Liver (tissue), 3 donors: ENCODE measurements at regions not wholly inside any gene's neighbourhood (a gene's known extent, or its start where the extent isn't known, plus 50 kb on each side); places are given as distances from the start of the nearest gene placed in this dataset.
"Not testable (repeated sequence)": the region's sequence is repeated elsewhere in the genome, so short reads cannot be mapped to it uniquely, and the experiment has no call there.

Experiments used
- FOXA1 ChIP-seq: IDR thresholded peaks from 2 replicates; pipeline ENCODE4 v1.6.1; 2016; ENCODE audit warnings: antibody characterized with exemption
- FOXA2 ChIP-seq: IDR thresholded peaks from 2 replicates; pipeline ENCODE4 v1.6.1; 2016; ENCODE audit warnings: antibody characterized with exemption
- GABPA ChIP-seq, 2 donors: IDR thresholded peaks in 1 of 2; conservative IDR thresholded peaks in 1 of 2; 2 replicates each; pipeline ENCODE4 v1.6.1; 2016; ENCODE audit warnings: antibody characterized with exemption in 2 of 2, mild to moderate bottlenecking in 1 of 2, moderate library complexity in 1 of 2
- RAD21 ChIP-seq, 2 donors: IDR thresholded peaks; 2 replicates each; pipeline ENCODE4 v1.6.1; 2016; ENCODE audit warnings: antibody characterized with exemption in 2 of 2, mild to moderate bottlenecking in 2 of 2
- SP1 ChIP-seq: IDR thresholded peaks from 2 replicates; pipeline ENCODE4 v1.6.1; 2018; ENCODE audit warnings: antibody characterized with exemption, mild to moderate bottlenecking
- TF ChIP-seq, protein P1 (sequence below): fragments of 150-350 bp; IDR thresholded peaks from 2 replicates; pipeline ENCODE4 v1.5.1; 2017; ENCODE audit warnings: improper control_type of control experiment, low read depth, low read length; ENCODE audit not compliant: missing input control
- TF ChIP-seq, protein P2 (sequence below): IDR thresholded peaks from 2 replicates; pipeline ENCODE4 v1.6.1; 2016; ENCODE audit warnings: antibody characterized with exemption
- TF ChIP-seq, protein P3 (sequence below): IDR thresholded peaks from 2 replicates; pipeline ENCODE4 v1.6.1; 2016; ENCODE audit warnings: antibody characterized with exemption, mild to moderate bottlenecking
- TF ChIP-seq, protein P4 (sequence below): IDR thresholded peaks from 2 replicates; pipeline ENCODE4 v1.6.1; 2016; ENCODE audit warnings: antibody characterized with exemption
- TF ChIP-seq, protein P5 (sequence below): IDR thresholded peaks from 2 replicates; pipeline ENCODE4 v1.6.1; 2016; ENCODE audit warnings: antibody characterized with exemption
- donor health status: healthy.
- donor health status: healthy.

DNA sequence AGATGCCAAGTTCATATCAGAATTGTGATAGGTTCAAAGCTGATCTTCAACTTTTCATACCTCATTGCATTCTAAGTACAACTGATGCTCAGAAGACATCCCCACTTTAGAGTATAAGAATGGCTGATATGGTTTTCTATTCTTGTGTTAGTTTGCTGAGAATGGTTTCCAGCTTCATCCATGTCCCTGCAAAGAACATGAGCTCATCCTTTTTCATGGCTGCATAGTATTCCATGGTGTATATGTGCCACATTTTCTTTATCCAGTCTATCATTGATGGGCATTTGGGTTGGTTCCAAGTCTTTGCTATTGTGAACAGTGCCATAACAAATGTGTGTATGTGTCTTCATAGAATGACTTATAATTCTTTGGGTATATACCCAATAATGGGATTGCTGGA is 184.5 kb upstream of the RBM19 start:
- TF ChIP-seq, protein P1, sequence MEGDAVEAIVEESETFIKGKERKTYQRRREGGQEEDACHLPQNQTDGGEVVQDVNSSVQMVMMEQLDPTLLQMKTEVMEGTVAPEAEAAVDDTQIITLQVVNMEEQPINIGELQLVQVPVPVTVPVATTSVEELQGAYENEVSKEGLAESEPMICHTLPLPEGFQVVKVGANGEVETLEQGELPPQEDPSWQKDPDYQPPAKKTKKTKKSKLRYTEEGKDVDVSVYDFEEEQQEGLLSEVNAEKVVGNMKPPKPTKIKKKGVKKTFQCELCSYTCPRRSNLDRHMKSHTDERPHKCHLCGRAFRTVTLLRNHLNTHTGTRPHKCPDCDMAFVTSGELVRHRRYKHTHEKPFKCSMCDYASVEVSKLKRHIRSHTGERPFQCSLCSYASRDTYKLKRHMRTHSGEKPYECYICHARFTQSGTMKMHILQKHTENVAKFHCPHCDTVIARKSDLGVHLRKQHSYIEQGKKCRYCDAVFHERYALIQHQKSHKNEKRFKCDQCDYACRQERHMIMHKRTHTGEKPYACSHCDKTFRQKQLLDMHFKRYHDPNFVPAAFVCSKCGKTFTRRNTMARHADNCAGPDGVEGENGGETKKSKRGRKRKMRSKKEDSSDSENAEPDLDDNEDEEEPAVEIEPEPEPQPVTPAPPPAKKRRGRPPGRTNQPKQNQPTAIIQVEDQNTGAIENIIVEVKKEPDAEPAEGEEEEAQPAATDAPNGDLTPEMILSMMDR: not testable (repeated sequence)
- TF ChIP-seq FOXA1; SP1; GABPA (IDR thresholded peaks at IDR 0.05 in 1 of 2, conservative IDR thresholded peaks at IDR 0.05 in 1 of 2); FOXA2; RAD21 (IDR thresholded peaks at IDR 0.05): not testable (repeated sequence)
- TF ChIP-seq, protein P2, sequence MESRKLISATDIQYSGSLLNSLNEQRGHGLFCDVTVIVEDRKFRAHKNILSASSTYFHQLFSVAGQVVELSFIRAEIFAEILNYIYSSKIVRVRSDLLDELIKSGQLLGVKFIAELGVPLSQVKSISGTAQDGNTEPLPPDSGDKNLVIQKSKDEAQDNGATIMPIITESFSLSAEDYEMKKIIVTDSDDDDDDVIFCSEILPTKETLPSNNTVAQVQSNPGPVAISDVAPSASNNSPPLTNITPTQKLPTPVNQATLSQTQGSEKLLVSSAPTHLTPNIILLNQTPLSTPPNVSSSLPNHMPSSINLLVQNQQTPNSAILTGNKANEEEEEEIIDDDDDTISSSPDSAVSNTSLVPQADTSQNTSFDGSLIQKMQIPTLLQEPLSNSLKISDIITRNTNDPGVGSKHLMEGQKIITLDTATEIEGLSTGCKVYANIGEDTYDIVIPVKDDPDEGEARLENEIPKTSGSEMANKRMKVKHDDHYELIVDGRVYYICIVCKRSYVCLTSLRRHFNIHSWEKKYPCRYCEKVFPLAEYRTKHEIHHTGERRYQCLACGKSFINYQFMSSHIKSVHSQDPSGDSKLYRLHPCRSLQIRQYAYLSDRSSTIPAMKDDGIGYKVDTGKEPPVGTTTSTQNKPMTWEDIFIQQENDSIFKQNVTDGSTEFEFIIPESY: not testable (repeated sequence)
- TF ChIP-seq, protein P3, sequence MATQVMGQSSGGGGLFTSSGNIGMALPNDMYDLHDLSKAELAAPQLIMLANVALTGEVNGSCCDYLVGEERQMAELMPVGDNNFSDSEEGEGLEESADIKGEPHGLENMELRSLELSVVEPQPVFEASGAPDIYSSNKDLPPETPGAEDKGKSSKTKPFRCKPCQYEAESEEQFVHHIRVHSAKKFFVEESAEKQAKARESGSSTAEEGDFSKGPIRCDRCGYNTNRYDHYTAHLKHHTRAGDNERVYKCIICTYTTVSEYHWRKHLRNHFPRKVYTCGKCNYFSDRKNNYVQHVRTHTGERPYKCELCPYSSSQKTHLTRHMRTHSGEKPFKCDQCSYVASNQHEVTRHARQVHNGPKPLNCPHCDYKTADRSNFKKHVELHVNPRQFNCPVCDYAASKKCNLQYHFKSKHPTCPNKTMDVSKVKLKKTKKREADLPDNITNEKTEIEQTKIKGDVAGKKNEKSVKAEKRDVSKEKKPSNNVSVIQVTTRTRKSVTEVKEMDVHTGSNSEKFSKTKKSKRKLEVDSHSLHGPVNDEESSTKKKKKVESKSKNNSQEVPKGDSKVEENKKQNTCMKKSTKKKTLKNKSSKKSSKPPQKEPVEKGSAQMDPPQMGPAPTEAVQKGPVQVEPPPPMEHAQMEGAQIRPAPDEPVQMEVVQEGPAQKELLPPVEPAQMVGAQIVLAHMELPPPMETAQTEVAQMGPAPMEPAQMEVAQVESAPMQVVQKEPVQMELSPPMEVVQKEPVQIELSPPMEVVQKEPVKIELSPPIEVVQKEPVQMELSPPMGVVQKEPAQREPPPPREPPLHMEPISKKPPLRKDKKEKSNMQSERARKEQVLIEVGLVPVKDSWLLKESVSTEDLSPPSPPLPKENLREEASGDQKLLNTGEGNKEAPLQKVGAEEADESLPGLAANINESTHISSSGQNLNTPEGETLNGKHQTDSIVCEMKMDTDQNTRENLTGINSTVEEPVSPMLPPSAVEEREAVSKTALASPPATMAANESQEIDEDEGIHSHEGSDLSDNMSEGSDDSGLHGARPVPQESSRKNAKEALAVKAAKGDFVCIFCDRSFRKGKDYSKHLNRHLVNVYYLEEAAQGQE: not testable (repeated sequence)
- TF ChIP-seq, protein P4, sequence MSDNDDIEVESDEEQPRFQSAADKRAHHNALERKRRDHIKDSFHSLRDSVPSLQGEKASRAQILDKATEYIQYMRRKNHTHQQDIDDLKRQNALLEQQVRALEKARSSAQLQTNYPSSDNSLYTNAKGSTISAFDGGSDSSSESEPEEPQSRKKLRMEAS: not testable (repeated sequence)
- TF ChIP-seq, protein P5, sequence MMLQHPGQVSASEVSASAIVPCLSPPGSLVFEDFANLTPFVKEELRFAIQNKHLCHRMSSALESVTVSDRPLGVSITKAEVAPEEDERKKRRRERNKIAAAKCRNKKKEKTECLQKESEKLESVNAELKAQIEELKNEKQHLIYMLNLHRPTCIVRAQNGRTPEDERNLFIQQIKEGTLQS: not testable (repeated sequence)
